ENCODE measurements at regions not wholly inside any gene's neighbourhood (a gene's known extent, or its start where the extent isn't known, plus 50 kb on each side); places are given as distances from the start of the nearest gene placed in this dataset.
A peak's percentile ranks its signal among the peaks of the same experiment; 100 is the strongest.

DNA sequence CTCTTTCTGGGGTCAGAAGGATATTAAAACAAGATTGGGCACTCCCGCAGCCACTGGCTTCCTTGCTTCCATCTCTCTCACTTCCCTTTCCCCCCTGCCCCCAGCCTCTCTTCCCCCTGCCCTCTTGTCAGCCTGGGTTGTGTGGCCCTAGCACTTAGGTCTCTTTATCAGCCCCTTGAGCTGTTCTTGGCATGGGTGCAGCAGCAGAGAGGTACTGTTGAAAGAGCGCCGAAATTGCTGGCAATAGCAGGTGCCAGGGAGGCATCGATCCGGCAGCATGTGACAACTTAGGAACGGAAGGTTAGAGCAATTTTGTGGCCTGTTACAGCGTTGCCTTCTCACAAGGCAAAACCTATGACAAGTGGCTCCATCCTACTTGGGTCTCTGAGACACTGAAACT lies 333.1 kb upstream of the IGFBP7 start:
- H3K27ac Mint-ChIP-seq (ENCODE audit: unreplicated experiment) = no peak overlapping the region
- intact Hi-C loops (cut with micrococcal nuclease; ENCODE audit: unreplicated experiment) = loop anchor here (2.0 to 10.0 kb wide), 2 partner anchors 111 to 781 kb away; no protein-coding TSS in a partner anchor
- H3K9me3 Mint-ChIP-seq (ENCODE audit: unreplicated experiment) = no peaks in the 10 kb centered on the region
- Histone ChIP-seq H3K27me3 (replicated peaks; ENCODE audit: control insufficient read depth, insufficient read depth, low read length) (no peaks in the 10 kb centered on the region), H3K4me1 (no peaks in the 10 kb centered on the region), H3K36me3 (ENCODE audit: control insufficient read depth, insufficient read depth, low read length) (no peaks in the 10 kb centered on the region), H3K4me3 (ENCODE audit: low read depth, low read length) (no peak overlapping the region), H3K9me3 (no peaks in the 10 kb centered on the region)
- BruUV-seq (replicated peaks) = no TSS peak
- H3K4me3 Mint-ChIP-seq (ENCODE audit: unreplicated experiment) = no peak overlapping the region
- ChIA-PET CTCF (no interaction called here), POLR2A (no interaction called here)
- DNase-seq = no peak
- peaks cover 13% of the 10 kb centered on the region for H3K27me3 Mint-ChIP-seq (ENCODE audit: insufficient read depth, unreplicated experiment)
- no peaks in the 10 kb centered on the region for H3K36me3 Mint-ChIP-seq (ENCODE audit: insufficient read depth, unreplicated experiment)
- no peak for TF ChIP-seq CTCF (IDR thresholded peaks at IDR 0.05; ENCODE audit: insufficient read depth in 1 of 2, low read depth in 1 of 2, low read length in 1 of 2, severe bottlenecking in 1 of 2, unreplicated experiment in 1 of 2)
- no peaks in the 10 kb centered on the region for H3K4me1 Mint-ChIP-seq (ENCODE audit: low read depth, unreplicated experiment)

- BruUV-seq (replicated peaks) = no TSS peak
- peak; percentile 59 to 84 for TF ChIP-seq CTCF (IDR thresholded peaks at IDR 0.05; ENCODE audit: insufficient read depth in 1 of 2, low read depth in 1 of 2, low read length in 1 of 2, severe bottlenecking in 1 of 2, unreplicated experiment in 1 of 2)
- Histone ChIP-seq H3K27me3 (replicated peaks; ENCODE audit: control insufficient read depth, insufficient read depth, low read length) (no peaks in the 10 kb centered on the region), H3K9me3 (no peaks in the 10 kb centered on the region), H3K36me3 (ENCODE audit: control insufficient read depth, insufficient read depth, low read length) (no peaks in the 10 kb centered on the region), H3K4me1 (no peaks in the 10 kb centered on the region), H3K4me3 (ENCODE audit: low read depth, low read length) (no peak overlapping the region)
- Mint-ChIP-seq H3K27ac (ENCODE audit: unreplicated experiment) (no peak overlapping the region), H3K9me3 (ENCODE audit: unreplicated experiment) (no peaks in the 10 kb centered on the region), H3K4me1 (ENCODE audit: low read depth, unreplicated experiment) (no peaks in the 10 kb centered on the region), H3K36me3 (ENCODE audit: insufficient read depth, unreplicated experiment) (no peaks in the 10 kb centered on the region), H3K27me3 (ENCODE audit: insufficient read depth, unreplicated experiment) (peaks cover 13% of the 10 kb centered on the region), H3K4me3 (ENCODE audit: unreplicated experiment) (no peak overlapping the region)
- POLR2A ChIA-PET = no interaction called here
- peak; percentile 55 to 61 for DNase-seq
- CTCF ChIA-PET = no interaction called here
- intact Hi-C loops (cut with micrococcal nuclease; ENCODE audit: unreplicated experiment) = loop anchor here (1.0 to 10.0 kb wide), 4 partner anchors 56 to 782 kb away; no protein-coding TSS in a partner anchor
Measured at GRCh38 chr4:57442831-57443291, 332.7 kb upstream of the IGFBP7 start.

DNA sequence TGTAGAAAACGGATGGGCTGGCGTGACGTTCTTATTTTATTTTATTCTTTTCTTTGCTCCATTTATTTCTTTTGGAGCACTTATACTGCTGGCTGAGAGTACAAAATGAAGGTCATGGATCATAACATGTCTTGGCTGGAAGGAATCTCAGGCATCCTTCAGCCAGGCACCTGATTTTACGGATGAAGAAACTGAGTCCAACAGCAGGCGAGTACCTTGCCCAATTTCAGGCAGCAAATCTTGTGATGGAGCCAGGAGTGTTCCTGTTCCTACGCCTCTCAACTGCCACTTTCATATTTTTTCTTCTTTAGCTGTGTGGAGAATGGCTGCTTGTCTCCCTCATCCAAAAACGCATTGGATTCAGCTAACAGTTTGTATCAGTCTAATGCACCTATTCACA lies 332.1 kb upstream of the IGFBP7 start:
- H3K9me3 Mint-ChIP-seq (ENCODE audit: unreplicated experiment) = no peaks in the 10 kb centered on the region
- no peak for DNase-seq
- BruUV-seq (replicated peaks) = no TSS peak
- TF ChIP-seq CTCF (IDR thresholded peaks at IDR 0.05; ENCODE audit: insufficient read depth in 1 of 2, low read depth in 1 of 2, low read length in 1 of 2, severe bottlenecking in 1 of 2, unreplicated experiment in 1 of 2) = no peak
- H3K4me1 ChIP-seq = no peaks in the 10 kb centered on the region
- H3K9me3 ChIP-seq = no peaks in the 10 kb centered on the region
- CTCF ChIA-PET = interaction anchor here (0.8 kb wide), 1 partner anchor 15 kb away, joined by 3 read pairs; no protein-coding TSS in a partner anchor
- peaks cover 13% of the 10 kb centered on the region for H3K27me3 Mint-ChIP-seq (ENCODE audit: insufficient read depth, unreplicated experiment)
- H3K4me3 ChIP-seq (ENCODE audit: low read depth, low read length) = no peak overlapping the region
- POLR2A ChIA-PET = no interaction called here
- H3K27ac Mint-ChIP-seq (ENCODE audit: unreplicated experiment) = no peak overlapping the region
- no peaks in the 10 kb centered on the region for H3K36me3 Mint-ChIP-seq (ENCODE audit: insufficient read depth, unreplicated experiment)
- no peak overlapping the region for H3K4me3 Mint-ChIP-seq (ENCODE audit: unreplicated experiment)
- no peaks in the 10 kb centered on the region for H3K27me3 ChIP-seq (replicated peaks; ENCODE audit: control insufficient read depth, insufficient read depth, low read length)
- no peaks in the 10 kb centered on the region for H3K36me3 ChIP-seq (ENCODE audit: control insufficient read depth, insufficient read depth, low read length)
- H3K4me1 Mint-ChIP-seq (ENCODE audit: low read depth, unreplicated experiment) = no peaks in the 10 kb centered on the region
- intact Hi-C loops (cut with micrococcal nuclease; ENCODE audit: unreplicated experiment) = loop anchor here (1.0 to 10.0 kb wide), 4 partner anchors 57 to 783 kb away; no protein-coding TSS in a partner anchor

Data from Caco-2 (cell line).